Smooth muscle cell (in vitro differentiated cells): ENCODE measurements at regions not wholly inside any gene's neighbourhood (a gene's known extent, or its start where the extent isn't known, plus 50 kb on each side); places are given as distances from the start of the nearest gene placed in this dataset.

Experiments used
- DNase-seq: peaks from one replicate; lab custom pipeline; 2025; ENCODE audit not compliant: unreplicated experiment; lab: John Stamatoyannopoulos, UW
- H2AFZ ChIP-seq: fragments of 200-600 bp; sonication (generic); 2 replicates; pipeline ENCODE4 v1.6.0; 2016; ENCODE audit warnings: antibody characterized with exemption, low read depth, mild to moderate bottlenecking
- H3F3A ChIP-seq: fragments of 200-600 bp; sonication (generic); 2 replicates; pipeline ENCODE4 v1.6.0; 2017; ENCODE audit warnings: antibody characterized with exemption, low read depth
- H3K27ac ChIP-seq: fragments of 200-600 bp; sonication (generic); 2 replicates; pipeline ENCODE4 v1.5.1; 2016; ENCODE audit warnings: low read depth, mild to moderate bottlenecking
- H3K27me3 ChIP-seq: fragments of 200-600 bp; sonication (generic); 2 replicates; pipeline ENCODE4 v1.6.1; 2016; ENCODE audit warnings: low read depth, mild to moderate bottlenecking
- H3K36me3 ChIP-seq: fragments of 200-600 bp; sonication (generic); 2 replicates; pipeline ENCODE4 v1.5.1; 2016; ENCODE audit warnings: low read depth
- H3K4me1 ChIP-seq: fragments of 200-600 bp; sonication (generic); 2 replicates; pipeline ENCODE4 v1.5.1; 2016; ENCODE audit warnings: low read depth
- H3K4me2 ChIP-seq: fragments of 200-600 bp; sonication (generic); 2 replicates; pipeline ENCODE4 v1.6.0; 2016; ENCODE audit warnings: mild to moderate bottlenecking
- H3K4me3 ChIP-seq: fragments of 200-600 bp; sonication (generic); 2 replicates; pipeline ENCODE4 v1.5.1; 2016; ENCODE audit warnings: mild to moderate bottlenecking
- H3K79me2 ChIP-seq: fragments of 200-600 bp; sonication (generic); 2 replicates; pipeline ENCODE4 v1.6.0; 2016; ENCODE audit warnings: low read depth, mild to moderate bottlenecking
- H3K9ac ChIP-seq: fragments of 200-600 bp; sonication (generic); 2 replicates; pipeline ENCODE4 v1.6.0; 2016; ENCODE audit warnings: low read depth
- H3K9me3 ChIP-seq: fragments of 200-600 bp; sonication (generic); replicated peaks from 2 replicates; pipeline ENCODE4 v1.5.1; 2016; ENCODE audit warnings: low read depth
- H4K20me1 ChIP-seq: fragments of 200-600 bp; sonication (generic); 2 replicates; pipeline ENCODE4 v1.6.0; 2016; ENCODE audit warnings: low read depth
- WGBS: methylation state at CpG from one replicate; pipeline ENCODE4 v1.1.7; 2016; ENCODE audit warnings: low lambda C conversion rate; 5-methylcytosine and 5-hydroxymethylcytosine counted together
- TF ChIP-seq, protein P1 (sequence below): fragments of 200-600 bp; sonication (generic); IDR thresholded peaks from 2 replicates; pipeline ENCODE4 v1.5.1; 2017; ENCODE audit warnings: borderline replicate concordance, mild to moderate bottlenecking, antibody characterized with exemption; ENCODE audit not compliant: insufficient read depth, poor library complexity, severe bottlenecking

DNA sequence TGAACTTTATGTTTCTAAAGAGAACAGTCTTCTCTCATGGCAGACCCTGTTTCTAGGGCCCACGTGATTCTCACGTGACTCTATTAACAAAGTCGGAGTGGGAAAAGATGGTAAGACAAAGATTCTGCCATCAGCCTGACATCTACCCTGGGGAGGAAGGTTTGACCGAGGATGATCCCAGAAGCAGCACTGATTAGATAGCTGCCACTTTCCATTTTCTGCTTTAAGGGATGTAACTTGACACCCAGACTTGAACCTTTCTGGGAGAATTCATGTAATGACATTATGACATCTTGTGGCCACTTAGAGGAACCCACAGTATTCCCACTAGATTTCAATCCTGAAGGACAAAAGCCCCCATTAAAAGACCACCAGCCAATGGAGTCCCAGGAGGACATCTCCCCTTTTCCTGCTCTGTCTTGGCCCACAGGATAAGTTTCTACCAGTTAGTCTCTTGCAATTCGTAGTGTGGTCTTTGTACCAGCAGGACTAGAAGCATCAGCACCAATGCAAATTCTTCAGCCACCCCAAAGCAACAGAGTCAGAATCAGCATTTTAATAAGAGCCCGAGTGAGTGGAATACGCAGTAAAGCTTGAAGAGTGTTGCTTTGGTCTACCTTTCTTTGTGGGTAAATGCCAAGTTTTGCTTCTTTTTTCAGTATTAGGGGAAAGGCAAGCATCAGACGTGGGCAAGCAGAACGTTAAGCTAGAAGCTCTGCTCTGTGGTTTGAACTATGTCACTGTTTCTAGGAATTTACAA lies 480.5 kb upstream of the PROK2 start:
- Histone ChIP-seq H3K27ac (no peak overlapping the region), H3F3A (peaks cover 21% of the 10 kb centered on the region), H3K9me3 (no peaks in the 10 kb centered on the region), H3K79me2 (no peaks in the 10 kb centered on the region), H4K20me1 (no peaks in the 10 kb centered on the region), H3K4me1 (peaks cover 4% of the 10 kb centered on the region), H3K36me3 (no peaks in the 10 kb centered on the region), H3K9ac (no peak overlapping the region), H3K4me2 (no peak overlapping the region), H3K4me3 (no peak overlapping the region), H3K27me3 (no peaks in the 10 kb centered on the region), H2AFZ (no peak overlapping the region)
- WGBS, result 42% methylated on average over 9 of the region's 9 CpGs
- TF ChIP-seq, protein P1, sequence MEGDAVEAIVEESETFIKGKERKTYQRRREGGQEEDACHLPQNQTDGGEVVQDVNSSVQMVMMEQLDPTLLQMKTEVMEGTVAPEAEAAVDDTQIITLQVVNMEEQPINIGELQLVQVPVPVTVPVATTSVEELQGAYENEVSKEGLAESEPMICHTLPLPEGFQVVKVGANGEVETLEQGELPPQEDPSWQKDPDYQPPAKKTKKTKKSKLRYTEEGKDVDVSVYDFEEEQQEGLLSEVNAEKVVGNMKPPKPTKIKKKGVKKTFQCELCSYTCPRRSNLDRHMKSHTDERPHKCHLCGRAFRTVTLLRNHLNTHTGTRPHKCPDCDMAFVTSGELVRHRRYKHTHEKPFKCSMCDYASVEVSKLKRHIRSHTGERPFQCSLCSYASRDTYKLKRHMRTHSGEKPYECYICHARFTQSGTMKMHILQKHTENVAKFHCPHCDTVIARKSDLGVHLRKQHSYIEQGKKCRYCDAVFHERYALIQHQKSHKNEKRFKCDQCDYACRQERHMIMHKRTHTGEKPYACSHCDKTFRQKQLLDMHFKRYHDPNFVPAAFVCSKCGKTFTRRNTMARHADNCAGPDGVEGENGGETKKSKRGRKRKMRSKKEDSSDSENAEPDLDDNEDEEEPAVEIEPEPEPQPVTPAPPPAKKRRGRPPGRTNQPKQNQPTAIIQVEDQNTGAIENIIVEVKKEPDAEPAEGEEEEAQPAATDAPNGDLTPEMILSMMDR, result peak; percentile 44
- DNase-seq, result no peak

DNA sequence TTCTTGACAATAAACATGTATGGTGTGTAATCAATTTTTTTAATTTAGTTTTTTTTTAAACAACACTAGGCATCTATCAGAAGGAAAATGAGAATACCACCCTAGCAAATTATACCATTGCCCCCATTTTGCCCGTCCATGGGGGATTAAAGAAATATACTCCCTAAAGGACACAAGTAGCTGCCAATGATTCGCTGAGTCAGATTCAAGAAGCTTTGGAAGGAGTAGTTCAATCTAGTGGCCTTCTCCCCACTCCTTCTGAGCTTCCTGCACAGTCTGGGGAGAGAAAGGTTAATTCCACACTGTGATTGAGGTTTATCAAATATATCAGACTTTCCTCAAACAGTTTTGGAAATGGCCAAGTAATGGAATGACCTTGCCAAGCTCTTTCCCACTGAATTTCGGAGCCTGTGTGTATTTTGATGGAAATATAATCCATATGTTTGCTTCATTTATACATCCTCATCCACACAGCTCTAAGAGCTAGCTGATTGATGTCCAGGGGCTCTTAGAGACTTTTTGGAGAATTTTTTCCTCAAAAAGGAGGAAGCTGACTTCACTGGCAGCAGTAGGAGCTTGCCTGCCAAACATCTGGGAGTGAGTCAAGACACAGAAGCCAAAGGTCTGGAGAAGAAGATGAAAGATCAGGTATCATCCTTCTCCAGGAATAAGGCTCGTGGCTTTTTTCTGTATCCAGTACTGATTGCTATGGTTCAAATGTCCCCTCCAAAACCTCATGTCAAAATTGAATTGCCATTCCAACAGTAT lies 478.5 kb upstream of the PROK2 start:
- no peaks in the 10 kb centered on the region for H3K27me3 ChIP-seq
- H3K9ac ChIP-seq, result no peak overlapping the region
- no peak overlapping the region for H3K4me2 ChIP-seq
- no peaks in the 10 kb centered on the region for H3K9me3 ChIP-seq
- no peak overlapping the region for H3K27ac ChIP-seq
- H3K4me1 ChIP-seq, result peaks cover 6% of the 10 kb centered on the region
- H3K36me3 ChIP-seq, result no peaks in the 10 kb centered on the region
- H3K4me3 ChIP-seq, result no peak overlapping the region
- 76% methylated on average over 4 of the region's 4 CpGs for WGBS
- DNase-seq, result no peak
- no peaks in the 10 kb centered on the region for H3K79me2 ChIP-seq
- peaks cover 5% of the 10 kb centered on the region for H3F3A ChIP-seq
- no peaks in the 10 kb centered on the region for H4K20me1 ChIP-seq
- no peak overlapping the region for H2AFZ ChIP-seq
- TF ChIP-seq, protein P1, result no peak

DNA sequence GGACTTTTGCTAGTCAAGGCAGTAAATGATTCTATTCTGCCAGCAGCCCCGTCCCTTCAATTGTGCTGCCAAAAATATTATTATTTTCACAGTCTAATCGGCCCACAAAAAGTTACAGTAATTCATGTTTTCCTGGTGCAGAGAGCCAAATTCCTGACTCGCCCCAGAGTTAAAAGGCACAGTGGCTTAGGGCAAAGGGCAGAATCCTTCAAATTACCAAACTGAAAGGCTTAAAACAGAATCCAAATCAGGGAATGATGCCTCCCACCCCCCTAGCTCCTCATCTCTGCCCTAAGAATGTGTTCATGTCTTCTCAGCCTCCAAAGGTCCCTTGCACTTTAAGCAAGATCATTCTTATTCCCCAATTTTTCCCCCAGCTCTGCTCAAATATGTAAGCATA lies 477.8 kb upstream of the PROK2 start:
- H3K4me1 ChIP-seq, result peaks cover 9% of the 10 kb centered on the region
- no peak for DNase-seq
- H3K4me3 ChIP-seq, result no peak overlapping the region
- no peaks in the 10 kb centered on the region for H3K9me3 ChIP-seq
- no peaks in the 10 kb centered on the region for H4K20me1 ChIP-seq
- peaks cover 3% of the 10 kb centered on the region for H3F3A ChIP-seq
- H3K9ac ChIP-seq, result no peak overlapping the region
- H3K4me2 ChIP-seq, result no peak overlapping the region
- 89% methylated on average over 3 of the region's 3 CpGs for WGBS
- H2AFZ ChIP-seq, result no peak overlapping the region
- no peaks in the 10 kb centered on the region for H3K27me3 ChIP-seq
- TF ChIP-seq, protein P1, result no peak
- no peaks in the 10 kb centered on the region for H3K36me3 ChIP-seq
- H3K27ac ChIP-seq, result no peak overlapping the region
- H3K79me2 ChIP-seq, result no peaks in the 10 kb centered on the region
